Mesothelial cell of epicardium (in vitro differentiated cells): ENCODE measurements at regions not wholly inside any gene's neighbourhood (a gene's known extent, or its start where the extent isn't known, plus 50 kb on each side); places are given as distances from the start of the nearest gene placed in this dataset.

ENCODE experiments used
- DNase-seq, 2 experiments: peaks; one replicate each; pipeline ENCODE4 v3.0.0; 2021; ENCODE audit warnings: low spot score in 2 of 2; ENCODE audit not compliant: unreplicated experiment in 2 of 2
- H3K27ac Mint-ChIP-seq: 2 replicates; pipeline ENCODE4 v1.8.0; 2021; ENCODE audit warnings: mixed read lengths
- H3K27me3 Mint-ChIP-seq: 2 replicates; pipeline ENCODE4 v1.8.0; 2021; ENCODE audit warnings: low read depth, mixed read lengths
- H3K36me3 Mint-ChIP-seq: 2 replicates; pipeline ENCODE4 v1.8.0; 2021; ENCODE audit warnings: mixed read lengths
- H3K4me1 Mint-ChIP-seq: 2 replicates; pipeline ENCODE4 v1.8.0; 2021; ENCODE audit warnings: mixed read lengths
- H3K4me3 Mint-ChIP-seq: 2 replicates; pipeline ENCODE4 v1.8.0; 2021; ENCODE audit warnings: mild to moderate bottlenecking, moderate library complexity, mixed read lengths
- H3K9me3 Mint-ChIP-seq: 2 replicates; pipeline ENCODE4 v1.8.0; 2021; ENCODE audit warnings: mixed read lengths
- CTCF ChIP-seq: fragments of 200-600 bp; sonication (generic); IDR thresholded peaks from one replicate; pipeline ENCODE4 v1.5.0; 2021; ENCODE audit warnings: antibody characterized with exemption; ENCODE audit not compliant: unreplicated experiment

- Mint-ChIP-seq H3K27ac (no peak overlapping the region), H3K4me1 (peaks cover 8% of the 10 kb centered on the region), H3K9me3 (peaks cover 7% of the 10 kb centered on the region), H3K27me3 (no peaks in the 10 kb centered on the region), H3K36me3 (peaks cover 2% of the 10 kb centered on the region), H3K4me3 (no peak overlapping the region)
- DNase-seq: no peak
- TF ChIP-seq CTCF: peak; percentile 65
Measured at GRCh38 chrX:9312922-9313867, 151.7 kb upstream of the TBL1X start.

GRCh38 chrX:9315086-9315485 is 149.8 kb upstream of the TBL1X start:
- Mint-ChIP-seq H3K27me3 (no peaks in the 10 kb centered on the region), H3K9me3 (peaks cover 15% of the 10 kb centered on the region), H3K4me3 (no peak overlapping the region), H3K4me1 (peaks cover 8% of the 10 kb centered on the region), H3K36me3 (peaks cover 2% of the 10 kb centered on the region), H3K27ac (no peak overlapping the region)
- no peak for TF ChIP-seq CTCF
- DNase-seq: no peak

GRCh38 chrX:9316096-9316495 is 148.8 kb upstream of the TBL1X start:
- TF ChIP-seq CTCF: no peak
- Mint-ChIP-seq H3K4me1 (peaks cover 8% of the 10 kb centered on the region), H3K4me3 (no peak overlapping the region), H3K9me3 (peaks cover 10% of the 10 kb centered on the region), H3K27me3 (no peaks in the 10 kb centered on the region), H3K36me3 (peaks cover 2% of the 10 kb centered on the region), H3K27ac (no peak overlapping the region)
- no peak for DNase-seq

- Mint-ChIP-seq H3K27me3 (no peaks in the 10 kb centered on the region), H3K4me3 (no peak overlapping the region), H3K27ac (no peak overlapping the region), H3K4me1 (no peaks in the 10 kb centered on the region), H3K36me3 (peaks cover 2% of the 10 kb centered on the region), H3K9me3 (peaks cover 9% of the 10 kb centered on the region)
- no peak for TF ChIP-seq CTCF
- DNase-seq: no peak
Measured at GRCh38 chrX:9317176-9317575, 147.7 kb upstream of the TBL1X start.

- no peaks in the 10 kb centered on the region for H3K27me3 Mint-ChIP-seq
- no peaks in the 10 kb centered on the region for H3K4me1 Mint-ChIP-seq
- no peak for DNase-seq
- H3K4me3 Mint-ChIP-seq: no peak overlapping the region
- peaks cover 2% of the 10 kb centered on the region for H3K36me3 Mint-ChIP-seq
- H3K9me3 Mint-ChIP-seq: peaks cover 9% of the 10 kb centered on the region
- no peak overlapping the region for H3K27ac Mint-ChIP-seq
- TF ChIP-seq CTCF: no peak
Measured at GRCh38 chrX:9318213-9318612, 146.6 kb upstream of the TBL1X start.
